Neuronal stem cell (in vitro differentiated cells): ENCODE measurements at regions not wholly inside any gene's neighbourhood (a gene's known extent, or its start where the extent isn't known, plus 50 kb on each side); places are given as distances from the start of the nearest gene placed in this dataset.

Experiments
- DNase-seq: peaks from one replicate; pipeline ENCODE4 v3.0.0-alpha.2; 2013; ENCODE audit warnings: low spot score
- H2AFZ ChIP-seq: one replicate; pipeline ENCODE4 v1.6.1; 2013; ENCODE audit warnings: mild to moderate bottlenecking, low read length, inconsistent platforms
- H2AK5ac ChIP-seq: 2 replicates; pipeline ENCODE4 v1.6.1; 2013; ENCODE audit warnings: low read depth, mild to moderate bottlenecking, inconsistent platforms, low read length, moderate library complexity, mixed read lengths
- H2BK120ac ChIP-seq: 2 replicates; pipeline ENCODE4 v1.6.1; 2013; ENCODE audit warnings: low read depth, mild to moderate bottlenecking, inconsistent platforms, low read length, moderate library complexity, mixed read lengths
- H2BK12ac ChIP-seq: one replicate; pipeline ENCODE4 v1.6.1; 2013; ENCODE audit warnings: low read length, inconsistent platforms
- H2BK15ac ChIP-seq: 2 replicates; pipeline ENCODE4 v1.6.1; 2013; ENCODE audit warnings: mild to moderate bottlenecking, low read length, inconsistent platforms, mixed read lengths
- H2BK5ac ChIP-seq: one replicate; pipeline ENCODE4 v1.6.1; 2013; ENCODE audit warnings: inconsistent platforms, mild to moderate bottlenecking, low read length, moderate library complexity
- H3K14ac ChIP-seq: one replicate; pipeline ENCODE4 v1.6.1; 2013; ENCODE audit warnings: low read length, inconsistent platforms
- H3K18ac ChIP-seq: 2 replicates; pipeline ENCODE4 v1.6.1; 2013; ENCODE audit warnings: low read length, inconsistent platforms
- H3K23ac ChIP-seq: 2 replicates; pipeline ENCODE4 v1.6.1; 2013; ENCODE audit warnings: low read depth, mild to moderate bottlenecking, mixed read lengths, low read length, inconsistent platforms; ENCODE audit not compliant: poor library complexity
- H3K27ac ChIP-seq: replicated peaks from 3 replicates; pipeline ENCODE4 v1.5.1; 2013; ENCODE audit warnings: low read length, inconsistent platforms
- H3K27me3 ChIP-seq, 3 experiments: 2 replicates each; pipeline ENCODE4 v1.6.1; 2013; ENCODE audit warnings: low read length in 3 of 3, mild to moderate bottlenecking in 2 of 3, inconsistent platforms in 1 of 3, low read depth in 1 of 3, mixed read lengths in 1 of 3, moderate library complexity in 1 of 3; ENCODE audit not compliant: control insufficient read depth in 3 of 3, insufficient read depth in 3 of 3
- H3K36me3 ChIP-seq, 2 donors: replicated peaks in 1 of 2; 2 replicates each; pipeline ENCODE4 v1.6.1; 2013; ENCODE audit warnings: low read length in 2 of 2; ENCODE audit not compliant: control insufficient read depth in 2 of 2, insufficient read depth in 2 of 2
- H3K4ac ChIP-seq: 2 replicates; pipeline ENCODE4 v1.6.1; 2013; ENCODE audit warnings: inconsistent platforms, mild to moderate bottlenecking, low read length, moderate library complexity
- H3K4me1 ChIP-seq, 2 donors: 1 replicate in 1 of 2; 2 replicates in 1 of 2; pipeline ENCODE4 v1.6.1; 2013; ENCODE audit warnings: low read length in 2 of 2, low read depth in 1 of 2; ENCODE audit not compliant: control insufficient read depth in 2 of 2, insufficient read depth in 1 of 2
- H3K4me2 ChIP-seq: one replicate; pipeline ENCODE4 v1.6.1; 2013; ENCODE audit warnings: mild to moderate bottlenecking, low read length, inconsistent platforms; ENCODE audit not compliant: insufficient read depth, poor library complexity, severe bottlenecking
- H3K4me3 ChIP-seq, 2 donors: 2 replicates each; pipeline ENCODE4 v1.5.1; 2013; ENCODE audit warnings: low read length in 2 of 2, mild to moderate bottlenecking in 2 of 2, inconsistent platforms in 1 of 2, moderate library complexity in 1 of 2
- H3K79me1 ChIP-seq: one replicate; pipeline ENCODE4 v1.6.1; 2013; ENCODE audit warnings: low read depth, mild to moderate bottlenecking, inconsistent platforms, low read length, moderate library complexity
- H3K9ac ChIP-seq: one replicate; pipeline ENCODE4 v1.6.1; 2013; ENCODE audit warnings: mild to moderate bottlenecking, low read depth, low read length, inconsistent platforms; ENCODE audit not compliant: poor library complexity
- H3K9me3 ChIP-seq, 2 donors: replicated peaks in 1 of 2; 2 replicates each; pipeline versions ENCODE3 to v1.6.1; 2013; ENCODE audit warnings: low read length in 2 of 2, mild to moderate bottlenecking in 2 of 2, inconsistent platforms in 1 of 2, low read depth in 1 of 2, mixed read lengths in 1 of 2, moderate library complexity in 1 of 2; ENCODE audit not compliant: control insufficient read depth in 2 of 2, insufficient read depth in 1 of 2
- H4K8ac ChIP-seq: one replicate; pipeline ENCODE4 v1.6.1; 2013; ENCODE audit warnings: low read depth, mild to moderate bottlenecking, inconsistent platforms, low read length, moderate library complexity
- H4K91ac ChIP-seq: one replicate; pipeline ENCODE4 v1.6.1; 2013; ENCODE audit warnings: low read length, low read depth, mild to moderate bottlenecking, inconsistent platforms; ENCODE audit not compliant: poor library complexity
- WGBS, 2 donors: extraction: QIAGEN DNeasy Blood & Tissue Kit; methylation state at CpG; one replicate each; pipeline ENCODE4 v1.1.7; 2013; ENCODE audit warnings: missing lambda C conversion rate in 2 of 2, mixed read lengths in 1 of 2; ENCODE audit not compliant: insufficient read length in 2 of 2, insufficient replicate concordance in 1 of 2; ENCODE audit errors: extremely low coverage in 2 of 2; 5-methylcytosine and 5-hydroxymethylcytosine counted together

- Histone ChIP-seq H3K27ac (no peak overlapping the region), H3K4ac (no peak overlapping the region), H3K23ac (no peak overlapping the region), H3K9me3 (no peaks in the 10 kb centered on the region), H3K79me1 (no peaks in the 10 kb centered on the region), H2BK12ac (no peak overlapping the region), H4K8ac (no peak overlapping the region), H3K4me3 (no peak overlapping the region), H2AFZ (no peak overlapping the region), H3K4me1 (no peaks in the 10 kb centered on the region), H3K36me3 (no peaks in the 10 kb centered on the region), H2AK5ac (no peak overlapping the region), H2BK5ac (no peak overlapping the region), H3K14ac (no peak overlapping the region), H3K9ac (no peak overlapping the region), H3K18ac (no peak overlapping the region), H2BK120ac (no peak overlapping the region), H2BK15ac (no peak overlapping the region), H3K27me3 (peaks cover 0 to 82% (median 0%) of the 10 kb centered on the region in 3 experiments), H4K91ac (no peak overlapping the region), H3K4me2 (no peak overlapping the region)
- no peak for DNase-seq
- WGBS, 2 donors: no CpG with 5 or more reads among the region's 3 CpGs
These were observed 114.7 kb downstream of the PPM1A start for GRCh38 chr14:60363687-60364086.

- WGBS, 2 donors: no CpG with 5 or more reads among the region's 10 CpGs
These were observed 104.0 kb downstream of the C14orf39 start for GRCh38 chr14:60381909-60382308.

More at GRCh38 chr14:60381909-60382308, 104.0 kb downstream of the C14orf39 start:
- H3K79me1 ChIP-seq: no peaks in the 10 kb centered on the region
- no peak overlapping the region for H3K27ac ChIP-seq
- no peak for DNase-seq
- H3K27me3 ChIP-seq: no peaks in the 10 kb centered on the region
- no peak overlapping the region for H3K4me3 ChIP-seq
- H2BK15ac ChIP-seq: no peak overlapping the region
- H4K91ac ChIP-seq: no peak overlapping the region
- H3K23ac ChIP-seq: no peak overlapping the region
- no peaks in the 10 kb centered on the region for H3K9me3 ChIP-seq
- H2AK5ac ChIP-seq: no peak overlapping the region
- H3K18ac ChIP-seq: no peak overlapping the region
- peak overlapping the region; percentile 44 for H3K9ac ChIP-seq
- H3K4ac ChIP-seq: no peak overlapping the region
- H3K4me2 ChIP-seq: no peak overlapping the region
- no peak overlapping the region for H2BK12ac ChIP-seq
- H4K8ac ChIP-seq: no peak overlapping the region
- H3K4me1 ChIP-seq: no peaks in the 10 kb centered on the region
- no peak overlapping the region for H2BK5ac ChIP-seq
- no peak overlapping the region for H3K14ac ChIP-seq
- no peak overlapping the region for H2BK120ac ChIP-seq
- H2AFZ ChIP-seq: no peak overlapping the region
- H3K36me3 ChIP-seq: no peaks in the 10 kb centered on the region
